Fibroblast of villous mesenchyme (primary cell): ENCODE measurements at regions not wholly inside any gene's neighbourhood (a gene's known extent, or its start where the extent isn't known, plus 50 kb on each side); places are given as distances from the start of the nearest gene placed in this dataset.

ENCODE experiments used
- DNase-seq: peaks from one replicate; pipeline ENCODE4 v3.0.0-alpha.2; 2010; ENCODE audit warnings: low read depth
- H3K4me3 ChIP-seq: 2 replicates; pipeline ENCODE4 v1.5.1; 2011; ENCODE audit warnings: low read depth, mild to moderate bottlenecking, low read length
- CTCF ChIP-seq: IDR thresholded peaks from 2 replicates; pipeline ENCODE4 v1.5.1; 2012; ENCODE audit warnings: low read depth, mild to moderate bottlenecking, low read length; ENCODE audit not compliant: insufficient read depth

- TF ChIP-seq CTCF = no peak
- no peak overlapping the region for H3K4me3 ChIP-seq
Measured at GRCh38 chr13:73513751-73514150, 454.9 kb downstream of the KLF5 start.

GRCh38 chr13:73508841-73509240 lies 450.0 kb downstream of the KLF5 start:
- TF ChIP-seq CTCF = no peak
- no peak for DNase-seq
- no peak overlapping the region for H3K4me3 ChIP-seq

More at GRCh38 chr13:73513751-73514150, 454.9 kb downstream of the KLF5 start:
- no peak for DNase-seq

- no peak for TF ChIP-seq CTCF
- DNase-seq = no peak
- H3K4me3 ChIP-seq = no peak overlapping the region
Measured at GRCh38 chr13:73505376-73505890, 446.6 kb downstream of the KLF5 start.

- DNase-seq = no peak
- no peak for TF ChIP-seq CTCF
- no peak overlapping the region for H3K4me3 ChIP-seq
Measured at GRCh38 chr13:73499695-73500094, 440.9 kb downstream of the KLF5 start.

GRCh38 chr13:73497430-73497829 lies 438.6 kb downstream of the KLF5 start:
- H3K4me3 ChIP-seq = no peak overlapping the region
- TF ChIP-seq CTCF = no peak
- no peak for DNase-seq

GRCh38 chr13:73496711-73497110 lies 437.9 kb downstream of the KLF5 start:
- peak; percentile 69 for DNase-seq
- no peak overlapping the region for H3K4me3 ChIP-seq
- TF ChIP-seq CTCF = no peak

GRCh38 chr13:73492811-73493210 lies 434.0 kb downstream of the KLF5 start:
- no peak for TF ChIP-seq CTCF
- no peak for DNase-seq
- no peak overlapping the region for H3K4me3 ChIP-seq
